Epithelial cell of prostate (primary cell): ENCODE measurements at regions not wholly inside any gene's neighbourhood (a gene's known extent, or its start where the extent isn't known, plus 50 kb on each side); places are given as distances from the start of the nearest gene placed in this dataset.

Experiments
- DNase-seq: peaks from one replicate; pipeline ENCODE4 v3.0.0-alpha.2; 2011; ENCODE audit warnings: low read depth, low spot score
- H3K27ac ChIP-seq: fragments of 450-650 bp; 2 replicates; pipeline ENCODE4 v1.5.1; 2017; ENCODE audit warnings: mild to moderate bottlenecking

DNA sequence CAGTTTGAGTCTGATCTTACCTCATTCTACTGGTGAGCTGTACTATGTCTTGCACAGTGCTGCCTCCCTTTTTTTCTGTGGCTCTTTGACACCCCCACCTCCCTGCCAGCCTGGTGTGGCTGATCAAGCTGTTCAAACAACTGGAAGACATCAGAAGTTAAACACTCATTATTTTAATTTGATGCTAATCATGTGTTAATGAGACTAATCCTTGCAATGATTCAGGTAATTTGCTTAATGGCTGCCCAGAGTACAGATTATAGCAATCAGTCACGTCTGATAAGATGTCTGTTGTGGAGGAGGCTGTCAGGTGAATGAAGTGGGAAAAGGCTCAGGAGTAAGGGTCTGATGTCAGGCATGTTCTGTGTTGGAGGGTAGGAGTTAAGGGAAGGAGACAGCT is 87.4 kb upstream of the GK2 start:
- no peak overlapping the region for H3K27ac ChIP-seq
- DNase-seq, result no peak

DNA sequence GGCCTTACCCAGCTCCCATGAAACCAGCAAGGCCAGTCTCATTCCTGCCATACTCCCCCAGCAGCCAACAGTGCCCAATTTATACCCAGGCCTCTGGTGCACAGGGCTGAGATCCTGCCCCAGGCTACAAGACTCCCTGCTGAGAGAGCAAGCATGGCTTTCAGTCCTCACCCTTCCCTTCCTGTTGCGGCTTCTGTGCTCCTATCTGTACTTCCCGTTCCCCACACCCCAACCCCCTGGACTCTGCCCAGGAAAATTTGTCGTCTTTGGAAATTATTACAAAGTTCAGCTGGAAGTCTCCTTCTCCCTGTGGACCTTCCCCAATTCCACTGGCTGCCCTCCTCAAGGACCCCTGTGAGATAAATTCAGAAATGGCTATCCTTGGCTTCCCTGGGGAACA is 84.1 kb upstream of the GK2 start:
- H3K27ac ChIP-seq, result no peak overlapping the region
- DNase-seq, result no peak

- no peak for DNase-seq
- H3K27ac ChIP-seq, result no peak overlapping the region
Observed at GRCh38 chr4:79489506-79489905, 81.5 kb upstream of the GK2 start.

DNA sequence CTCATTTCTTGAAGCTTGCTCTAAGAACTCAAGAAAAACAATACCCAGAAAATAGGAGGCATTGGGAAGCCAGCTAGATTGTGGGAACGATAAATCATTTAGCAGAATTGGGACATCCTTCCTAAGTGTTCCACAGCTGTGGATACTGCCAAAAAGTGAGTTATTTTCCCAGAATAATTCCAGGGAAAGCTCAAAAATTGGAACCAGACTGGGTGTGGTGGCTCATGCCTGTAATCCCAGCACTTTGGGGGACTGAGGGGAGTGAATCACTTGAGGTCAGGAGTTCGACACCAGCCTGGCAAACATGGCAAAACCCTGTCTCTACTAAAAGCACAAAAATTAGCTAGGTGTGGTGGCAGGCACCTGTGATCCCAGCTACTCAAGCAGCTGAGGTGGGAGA is 68.2 kb upstream of the GK2 start:
- no peak for DNase-seq
- H3K27ac ChIP-seq, result no peak overlapping the region

GRCh38 chr4:79473439-79473724 is 65.4 kb upstream of the GK2 start:
- H3K27ac ChIP-seq, result no peak overlapping the region
- no peak for DNase-seq

- H3K27ac ChIP-seq, result no peak overlapping the region
- no peak for DNase-seq
Observed at GRCh38 chr4:79472693-79473438, 64.8 kb upstream of the GK2 start.

GRCh38 chr4:79472036-79472435 is 64.0 kb upstream of the GK2 start:
- no peak overlapping the region for H3K27ac ChIP-seq
- DNase-seq, result no peak

DNA sequence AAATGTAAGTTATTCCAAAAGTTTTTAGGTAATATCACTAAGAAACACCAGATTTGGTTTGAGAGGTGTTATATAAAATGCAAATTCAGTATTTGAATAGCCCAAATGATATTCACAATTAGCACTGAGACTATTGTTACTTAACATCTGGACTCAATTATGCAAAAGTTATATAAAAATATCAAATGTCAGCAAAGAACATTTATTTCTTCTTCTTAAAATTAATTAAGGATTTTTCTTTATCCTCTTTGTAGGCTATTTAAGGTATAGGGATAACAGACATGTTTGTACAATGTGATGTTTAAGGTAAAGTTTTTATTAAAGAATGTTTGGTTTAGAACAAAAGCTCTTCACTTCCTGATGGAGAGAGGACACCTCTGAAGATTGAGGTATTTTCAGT is 63.3 kb upstream of the GK2 start:
- no peak for DNase-seq
- H3K27ac ChIP-seq, result no peak overlapping the region

DNA sequence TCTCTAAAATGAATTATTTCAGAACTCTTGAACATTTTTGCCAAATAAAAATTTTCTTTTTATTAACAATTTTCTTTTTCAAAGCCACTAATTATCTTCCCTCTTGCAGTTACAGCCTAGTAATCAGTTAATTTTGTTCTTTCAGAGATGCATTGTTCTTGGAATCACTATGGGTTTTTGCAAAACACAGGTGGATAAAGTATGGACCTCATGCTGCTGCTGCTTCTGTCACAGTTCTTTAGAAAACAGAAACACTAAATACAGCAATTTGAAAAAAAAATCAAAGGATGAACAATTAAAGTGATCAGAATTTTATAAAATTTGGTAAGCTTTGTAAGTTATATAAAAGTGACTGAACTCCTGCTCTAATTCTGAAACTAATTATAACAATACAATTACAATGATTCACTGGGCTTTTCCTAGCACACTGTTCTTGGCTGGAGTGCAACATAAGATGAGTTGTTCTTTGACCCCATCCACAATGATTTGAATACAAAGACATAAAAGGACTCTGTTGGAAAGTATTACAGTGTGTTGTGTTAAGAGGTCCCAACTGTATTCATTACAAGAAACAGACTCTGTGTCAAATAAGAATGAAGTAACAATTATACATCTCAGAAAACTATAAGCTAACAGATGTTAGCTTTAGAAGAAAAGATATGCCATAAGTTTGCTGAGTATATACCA is 59.4 kb upstream of the GK2 start:
- no peak for DNase-seq
- no peak overlapping the region for H3K27ac ChIP-seq

GRCh38 chr4:79466621-79467020 is 58.6 kb upstream of the GK2 start:
- no peak for DNase-seq
- H3K27ac ChIP-seq, result no peak overlapping the region
